Gastrocnemius medialis (tissue), 4 donors: ENCODE measurements at regions not wholly inside any gene's neighbourhood (a gene's known extent, or its start where the extent isn't known, plus 50 kb on each side); places are given as distances from the start of the nearest gene placed in this dataset.

Experiments used
- POLR2A ChIP-seq, 2 donors: fragments of 450-650 bp; IDR thresholded peaks; one replicate each; pipeline ENCODE4 v1.6.1; 2017; ENCODE audit warnings: antibody characterized with exemption in 2 of 2, mild to moderate bottlenecking in 2 of 2, moderate library complexity in 2 of 2
- TF ChIP-seq, protein P1 (sequence below), 5 experiments: fragments of 450-650 bp in 3 of 5; fragments of 200-600 bp in 2 of 5; sonication (generic) in 2 of 5; IDR thresholded peaks in 4 of 5; conservative IDR thresholded peaks in 1 of 5; 1 replicate in 4 of 5; 2 replicates in 1 of 5; pipeline ENCODE4 v1.5.1; 2016 to 2019; ENCODE audit warnings: antibody characterized with exemption in 5 of 5, mild to moderate bottlenecking in 3 of 5, moderate library complexity in 3 of 5

DNA sequence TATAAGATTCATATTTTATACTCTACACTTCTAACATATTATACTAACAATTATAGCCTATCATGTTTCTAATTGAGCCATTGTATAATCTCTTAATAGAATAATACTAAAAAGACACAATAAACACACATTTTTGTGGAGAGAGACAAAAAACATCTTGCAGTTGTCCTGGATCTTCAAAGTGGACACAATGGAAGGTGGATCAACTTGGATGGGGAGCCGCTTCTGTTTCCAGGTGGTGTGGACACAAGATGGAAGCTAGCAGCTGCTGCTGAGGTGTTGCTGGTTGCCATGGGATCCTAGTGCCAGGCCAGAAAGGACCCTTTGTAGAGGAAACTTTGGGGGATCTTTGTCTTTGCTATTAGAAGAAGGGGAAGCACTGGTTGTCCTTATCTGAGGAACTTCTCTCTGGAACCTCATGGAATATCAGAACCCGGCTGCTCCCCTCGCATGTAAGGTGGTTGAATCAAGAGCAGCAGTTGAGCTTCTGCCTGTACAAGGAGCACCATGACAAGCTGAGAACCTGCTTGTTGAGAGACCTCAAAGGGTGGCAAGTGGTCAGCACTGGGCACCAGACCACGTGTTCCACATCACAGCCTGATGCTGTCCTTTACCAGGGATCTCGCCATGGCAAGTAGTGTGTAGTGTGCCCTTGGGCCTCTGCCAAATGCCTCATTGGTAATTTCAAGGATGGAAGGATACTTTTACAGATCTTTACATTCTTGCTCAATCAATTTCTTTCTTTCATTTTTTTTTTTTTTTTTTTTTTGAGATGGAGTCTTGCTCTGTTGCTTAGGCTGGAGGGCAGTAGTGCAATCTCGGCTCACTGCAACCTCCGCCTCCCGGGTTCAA, 232.2 kb downstream of the MYCN start:
- TF ChIP-seq, protein P1, sequence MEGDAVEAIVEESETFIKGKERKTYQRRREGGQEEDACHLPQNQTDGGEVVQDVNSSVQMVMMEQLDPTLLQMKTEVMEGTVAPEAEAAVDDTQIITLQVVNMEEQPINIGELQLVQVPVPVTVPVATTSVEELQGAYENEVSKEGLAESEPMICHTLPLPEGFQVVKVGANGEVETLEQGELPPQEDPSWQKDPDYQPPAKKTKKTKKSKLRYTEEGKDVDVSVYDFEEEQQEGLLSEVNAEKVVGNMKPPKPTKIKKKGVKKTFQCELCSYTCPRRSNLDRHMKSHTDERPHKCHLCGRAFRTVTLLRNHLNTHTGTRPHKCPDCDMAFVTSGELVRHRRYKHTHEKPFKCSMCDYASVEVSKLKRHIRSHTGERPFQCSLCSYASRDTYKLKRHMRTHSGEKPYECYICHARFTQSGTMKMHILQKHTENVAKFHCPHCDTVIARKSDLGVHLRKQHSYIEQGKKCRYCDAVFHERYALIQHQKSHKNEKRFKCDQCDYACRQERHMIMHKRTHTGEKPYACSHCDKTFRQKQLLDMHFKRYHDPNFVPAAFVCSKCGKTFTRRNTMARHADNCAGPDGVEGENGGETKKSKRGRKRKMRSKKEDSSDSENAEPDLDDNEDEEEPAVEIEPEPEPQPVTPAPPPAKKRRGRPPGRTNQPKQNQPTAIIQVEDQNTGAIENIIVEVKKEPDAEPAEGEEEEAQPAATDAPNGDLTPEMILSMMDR (IDR thresholded peaks at IDR 0.05 in 4 of 5, conservative IDR thresholded peaks at IDR 0.05 in 1 of 5) = no peak
- no peak for TF ChIP-seq POLR2A (IDR thresholded peaks at IDR 0.05)
